ENCODE measurements at regions not wholly inside any gene's neighbourhood (a gene's known extent, or its start where the extent isn't known, plus 50 kb on each side); places are given as distances from the start of the nearest gene placed in this dataset.

- H3K4me3 ChIP-seq (ENCODE audit: low read depth, low read length), result no peak overlapping the region
- no peaks in the 10 kb centered on the region for H3K36me3 Mint-ChIP-seq
- H3K27ac Mint-ChIP-seq, result no peak overlapping the region
- no peak for ATAC-seq (ENCODE audit: low read depth in 2 of 2)
- no peaks in the 10 kb centered on the region for H3K27me3 ChIP-seq (ENCODE audit: control insufficient read depth, insufficient read depth, low read length)
- H3K4me3 Mint-ChIP-seq, result no peak overlapping the region
- peaks cover 3 to 24% (median 6%) of the 10 kb centered on the region in 7 donors for H3K9me3 Mint-ChIP-seq
- H3K27me3 Mint-ChIP-seq, result no peaks in the 10 kb centered on the region
- no peaks in the 10 kb centered on the region for H3K36me3 ChIP-seq (ENCODE audit: control insufficient read depth, insufficient read depth, low read length)
- no peak for DNase-seq
- no peaks in the 10 kb centered on the region for H3K4me1 ChIP-seq (ENCODE audit: control insufficient read depth, insufficient read depth, low read length, poor library complexity, severe bottlenecking)
- no peak overlapping the region for H3K27ac ChIP-seq (ENCODE audit: insufficient read depth, low read length, poor library complexity, severe bottlenecking)
- H3K9me3 ChIP-seq (ENCODE audit: control insufficient read depth in 2 of 2, low read length in 2 of 2), result peaks cover 0 to 3% of the 10 kb centered on the region in 2 experiments
- no peaks in the 10 kb centered on the region for H3K4me1 Mint-ChIP-seq
These were observed 889.1 kb downstream of the AACS start for GRCh38 chr12:125954362-125954761.

GRCh38 chr12:125956186-125956585 is 891.0 kb downstream of the AACS start:
- no peaks in the 10 kb centered on the region for H3K4me1 ChIP-seq (ENCODE audit: control insufficient read depth, insufficient read depth, low read length, poor library complexity, severe bottlenecking)
- H3K4me3 ChIP-seq (ENCODE audit: low read depth, low read length), result no peak overlapping the region
- DNase-seq (no peak), ATAC-seq (ENCODE audit: low read depth in 2 of 2) (no peak)
- no peaks in the 10 kb centered on the region for H3K27me3 ChIP-seq (ENCODE audit: control insufficient read depth, insufficient read depth, low read length)
- Mint-ChIP-seq H3K4me3 (no peak overlapping the region), H3K9me3 (peaks cover 1 to 19% (median 8%) of the 10 kb centered on the region in 7 donors), H3K27me3 (no peaks in the 10 kb centered on the region), H3K36me3 (no peaks in the 10 kb centered on the region), H3K27ac (no peak overlapping the region), H3K4me1 (no peaks in the 10 kb centered on the region)
- H3K9me3 ChIP-seq (ENCODE audit: control insufficient read depth in 2 of 2, low read length in 2 of 2), result peaks cover 3 to 4% of the 10 kb centered on the region in 2 experiments
- H3K27ac ChIP-seq (ENCODE audit: insufficient read depth, low read length, poor library complexity, severe bottlenecking), result no peak overlapping the region
- no peaks in the 10 kb centered on the region for H3K36me3 ChIP-seq (ENCODE audit: control insufficient read depth, insufficient read depth, low read length)

- no peaks in the 10 kb centered on the region for H3K27me3 ChIP-seq (ENCODE audit: control insufficient read depth, insufficient read depth, low read length)
- H3K27ac ChIP-seq (ENCODE audit: insufficient read depth, low read length, poor library complexity, severe bottlenecking), result no peak overlapping the region
- H3K9me3 ChIP-seq (ENCODE audit: control insufficient read depth in 2 of 2, low read length in 2 of 2), result no peaks in the 10 kb centered on the region
- Mint-ChIP-seq H3K4me1 (no peaks in the 10 kb centered on the region), H3K9me3 (peaks cover 0 to 20% (median 8%) of the 10 kb centered on the region in 7 donors), H3K27me3 (no peaks in the 10 kb centered on the region), H3K36me3 (no peaks in the 10 kb centered on the region), H3K27ac (no peak overlapping the region), H3K4me3 (no peak overlapping the region)
- no peaks in the 10 kb centered on the region for H3K36me3 ChIP-seq (ENCODE audit: control insufficient read depth, insufficient read depth, low read length)
- H3K4me3 ChIP-seq (ENCODE audit: low read depth, low read length), result no peak overlapping the region
- H3K4me1 ChIP-seq (ENCODE audit: control insufficient read depth, insufficient read depth, low read length, poor library complexity, severe bottlenecking), result no peaks in the 10 kb centered on the region
- no peak for DNase-seq
- no peak for ATAC-seq (ENCODE audit: low read depth in 2 of 2)
These were observed 901.4 kb downstream of the AACS start for GRCh38 chr12:125966641-125967040.

GRCh38 chr12:125968413-125968812 is 903.2 kb downstream of the AACS start:
- H3K4me1 Mint-ChIP-seq, result no peaks in the 10 kb centered on the region
- Histone ChIP-seq H3K27me3 (ENCODE audit: control insufficient read depth, insufficient read depth, low read length) (no peaks in the 10 kb centered on the region), H3K4me1 (ENCODE audit: control insufficient read depth, insufficient read depth, low read length, poor library complexity, severe bottlenecking) (no peaks in the 10 kb centered on the region), H3K4me3 (ENCODE audit: low read depth, low read length) (no peak overlapping the region), H3K9me3 (ENCODE audit: control insufficient read depth in 2 of 2, low read length in 2 of 2) (no peaks in the 10 kb centered on the region), H3K36me3 (ENCODE audit: control insufficient read depth, insufficient read depth, low read length) (no peaks in the 10 kb centered on the region), H3K27ac (ENCODE audit: insufficient read depth, low read length, poor library complexity, severe bottlenecking) (no peak overlapping the region)
- no peaks in the 10 kb centered on the region for H3K36me3 Mint-ChIP-seq
- DNase-seq (no peak), ATAC-seq (ENCODE audit: low read depth in 2 of 2) (no peak)
- no peak overlapping the region for H3K27ac Mint-ChIP-seq
- no peaks in the 10 kb centered on the region for H3K27me3 Mint-ChIP-seq
- peaks cover 0 to 17% (median 8%) of the 10 kb centered on the region in 7 donors for H3K9me3 Mint-ChIP-seq
- H3K4me3 Mint-ChIP-seq, result no peak overlapping the region

GRCh38 chr12:125971981-125972380 is 906.7 kb downstream of the AACS start:
- Histone ChIP-seq H3K27ac (ENCODE audit: insufficient read depth, low read length, poor library complexity, severe bottlenecking) (no peak overlapping the region), H3K9me3 (ENCODE audit: control insufficient read depth in 2 of 2, low read length in 2 of 2) (no peaks in the 10 kb centered on the region), H3K36me3 (ENCODE audit: control insufficient read depth, insufficient read depth, low read length) (no peaks in the 10 kb centered on the region), H3K27me3 (ENCODE audit: control insufficient read depth, insufficient read depth, low read length) (no peaks in the 10 kb centered on the region), H3K4me3 (ENCODE audit: low read depth, low read length) (no peak overlapping the region), H3K4me1 (ENCODE audit: control insufficient read depth, insufficient read depth, low read length, poor library complexity, severe bottlenecking) (no peaks in the 10 kb centered on the region)
- no peaks in the 10 kb centered on the region for H3K36me3 Mint-ChIP-seq
- no peaks in the 10 kb centered on the region for H3K4me1 Mint-ChIP-seq
- no peak overlapping the region for H3K4me3 Mint-ChIP-seq
- peaks cover 0 to 5% (median 0%) of the 10 kb centered on the region in 7 donors for H3K9me3 Mint-ChIP-seq
- ATAC-seq (ENCODE audit: low read depth in 2 of 2), result no peak
- H3K27me3 Mint-ChIP-seq, result no peaks in the 10 kb centered on the region
- no peak overlapping the region for H3K27ac Mint-ChIP-seq
- no peak for DNase-seq

GRCh38 chr12:125978286-125978685 is 913.1 kb downstream of the AACS start:
- Mint-ChIP-seq H3K36me3 (no peaks in the 10 kb centered on the region), H3K4me1 (no peaks in the 10 kb centered on the region)
- ATAC-seq (ENCODE audit: low read depth in 2 of 2), result no peak

GRCh38 chr12:125981610-125982253 is 916.5 kb downstream of the AACS start:
- no peaks in the 10 kb centered on the region for H3K4me1 ChIP-seq (ENCODE audit: control insufficient read depth, insufficient read depth, low read length, poor library complexity, severe bottlenecking)
- no peak overlapping the region for H3K4me3 ChIP-seq (ENCODE audit: low read depth, low read length)
- no peaks in the 10 kb centered on the region for H3K27me3 ChIP-seq (ENCODE audit: control insufficient read depth, insufficient read depth, low read length)
- H3K27ac ChIP-seq (ENCODE audit: insufficient read depth, low read length, poor library complexity, severe bottlenecking), result no peak overlapping the region
- H3K9me3 Mint-ChIP-seq, result peaks cover 2 to 6% (median 4%) of the 10 kb centered on the region in 7 donors
- ATAC-seq (ENCODE audit: low read depth in 2 of 2) (no peak), DNase-seq (no peak)
- H3K36me3 Mint-ChIP-seq, result no peaks in the 10 kb centered on the region
- H3K4me1 Mint-ChIP-seq, result no peaks in the 10 kb centered on the region
- H3K4me3 Mint-ChIP-seq, result no peak overlapping the region
- H3K36me3 ChIP-seq (ENCODE audit: control insufficient read depth, insufficient read depth, low read length), result no peaks in the 10 kb centered on the region
- H3K27me3 Mint-ChIP-seq, result no peaks in the 10 kb centered on the region
- H3K9me3 ChIP-seq (ENCODE audit: control insufficient read depth in 2 of 2, low read length in 2 of 2), result peaks cover 0 to 5% of the 10 kb centered on the region in 2 experiments
- H3K27ac Mint-ChIP-seq, result no peak overlapping the region

More at GRCh38 chr12:125978286-125978685, 913.1 kb downstream of the AACS start:
- no peaks in the 10 kb centered on the region for H3K4me1 ChIP-seq (ENCODE audit: control insufficient read depth, insufficient read depth, low read length, poor library complexity, severe bottlenecking)
- H3K4me3 ChIP-seq (ENCODE audit: low read depth, low read length), result no peak overlapping the region
- Mint-ChIP-seq H3K9me3 (peaks cover 2 to 9% (median 4%) of the 10 kb centered on the region in 7 donors), H3K27me3 (no peaks in the 10 kb centered on the region), H3K4me3 (no peak overlapping the region), H3K27ac (no peak overlapping the region)
- no peaks in the 10 kb centered on the region for H3K27me3 ChIP-seq (ENCODE audit: control insufficient read depth, insufficient read depth, low read length)
- H3K27ac ChIP-seq (ENCODE audit: insufficient read depth, low read length, poor library complexity, severe bottlenecking), result no peak overlapping the region
- no peaks in the 10 kb centered on the region for H3K36me3 ChIP-seq (ENCODE audit: control insufficient read depth, insufficient read depth, low read length)
- H3K9me3 ChIP-seq (ENCODE audit: control insufficient read depth in 2 of 2, low read length in 2 of 2), result peaks cover 0 to 1% of the 10 kb centered on the region in 2 experiments
- no peak for DNase-seq

GRCh38 chr12:125983094-125983783 is 918.0 kb downstream of the AACS start:
- no peak for ATAC-seq (ENCODE audit: low read depth in 2 of 2)
- H3K27me3 Mint-ChIP-seq, result no peaks in the 10 kb centered on the region
- Histone ChIP-seq H3K9me3 (ENCODE audit: control insufficient read depth in 2 of 2, low read length in 2 of 2) (peaks cover 0 to 5% of the 10 kb centered on the region in 2 experiments), H3K4me1 (ENCODE audit: control insufficient read depth, insufficient read depth, low read length, poor library complexity, severe bottlenecking) (no peaks in the 10 kb centered on the region), H3K27me3 (ENCODE audit: control insufficient read depth, insufficient read depth, low read length) (no peaks in the 10 kb centered on the region), H3K27ac (ENCODE audit: insufficient read depth, low read length, poor library complexity, severe bottlenecking) (no peak overlapping the region), H3K4me3 (ENCODE audit: low read depth, low read length) (no peak overlapping the region), H3K36me3 (ENCODE audit: control insufficient read depth, insufficient read depth, low read length) (no peaks in the 10 kb centered on the region)
- H3K36me3 Mint-ChIP-seq, result no peaks in the 10 kb centered on the region
- no peaks in the 10 kb centered on the region for H3K4me1 Mint-ChIP-seq
- H3K4me3 Mint-ChIP-seq, result no peak overlapping the region
- peaks cover 0 to 6% (median 2%) of the 10 kb centered on the region in 7 donors for H3K9me3 Mint-ChIP-seq
- H3K27ac Mint-ChIP-seq, result no peak overlapping the region
- DNase-seq, result no peak
